NCI-H2171 treated with DMSO at 0.1 percent for 48 hours (cell line): ENCODE measurements at regions not wholly inside any gene's neighbourhood (a gene's known extent, or its start where the extent isn't known, plus 50 kb on each side); places are given as distances from the start of the nearest gene placed in this dataset.

Source experiments
- DNase-seq: peaks from one replicate; lab custom pipeline; 2025; lab: John Stamatoyannopoulos, UW

DNA sequence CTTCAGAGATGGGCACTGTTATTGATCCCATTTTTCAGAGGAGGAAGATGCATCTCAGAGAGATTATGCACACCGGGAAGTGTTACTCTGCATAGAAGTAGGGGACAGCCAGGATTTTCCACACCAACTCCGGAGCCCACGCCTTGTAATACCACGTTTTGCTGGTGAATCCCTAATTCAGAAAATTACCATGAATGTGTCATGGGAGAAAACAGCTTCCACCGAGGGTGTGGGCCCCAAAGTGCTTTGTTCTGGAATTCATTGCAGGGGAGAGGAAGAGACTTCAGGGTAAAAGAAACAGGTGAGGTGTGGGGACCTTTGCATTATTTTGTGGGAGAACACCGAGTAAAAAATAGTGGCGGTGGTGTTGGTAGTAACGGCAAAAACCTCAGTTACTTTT, 1051.4 kb upstream of the RBFOX1 start:
- DNase-seq: no peak

DNA sequence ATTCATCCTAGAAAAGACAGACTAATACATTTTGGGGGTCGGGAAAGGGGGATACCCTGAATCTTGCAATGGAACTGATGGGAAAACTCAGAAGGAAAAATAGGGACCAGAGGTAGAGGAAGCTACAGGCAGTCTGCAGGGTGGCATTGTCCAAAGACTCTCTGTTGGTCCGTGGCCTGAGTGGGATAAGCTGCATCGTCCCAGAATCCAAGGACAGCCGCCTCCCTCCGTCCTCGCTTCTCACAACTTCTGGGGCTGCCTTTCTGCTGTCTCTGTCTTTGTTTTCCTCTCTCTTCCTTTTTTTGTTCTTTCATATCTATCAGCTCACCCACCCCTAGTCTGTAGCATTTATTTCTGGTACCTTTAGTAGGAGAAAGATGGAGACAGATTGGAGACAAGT, 1052.6 kb upstream of the RBFOX1 start:
- no peak for DNase-seq

DNA sequence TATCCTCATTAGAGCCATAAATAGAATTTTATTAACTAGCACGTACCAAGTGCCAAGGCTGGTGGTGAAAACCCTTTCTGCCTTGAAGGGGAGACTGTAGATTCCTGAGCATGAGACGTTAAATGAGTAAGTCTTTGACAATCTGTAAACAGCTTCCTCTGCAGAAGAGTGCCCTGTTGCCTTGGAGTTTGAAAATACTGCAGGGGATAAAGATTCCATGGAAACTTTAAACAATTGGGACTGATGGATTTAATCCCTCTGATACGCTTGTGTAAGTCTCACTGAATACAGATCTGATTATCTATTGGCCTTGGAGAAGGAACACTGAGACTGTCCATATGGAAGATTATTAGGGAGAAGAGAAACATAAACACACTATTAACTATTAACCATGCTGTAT, 1053.4 kb upstream of the RBFOX1 start:
- no peak for DNase-seq

DNA sequence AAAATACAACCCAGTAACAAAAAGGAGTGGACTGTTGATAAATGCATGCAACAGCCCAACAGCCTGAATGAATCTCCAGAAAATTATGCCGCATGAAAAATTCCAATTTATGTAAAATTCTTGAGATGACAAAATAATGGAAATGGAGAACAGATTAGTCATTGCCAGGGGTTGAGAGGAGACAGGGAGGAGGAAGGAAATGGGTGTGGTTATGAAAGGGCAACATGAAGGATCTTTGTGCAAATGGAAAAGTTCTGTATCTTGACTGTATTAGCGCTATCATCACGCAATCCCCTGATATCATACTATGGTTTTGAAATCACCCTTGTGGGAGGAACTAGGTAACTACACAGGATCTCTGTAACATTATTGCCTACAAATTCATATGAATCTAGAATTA, 1058.3 kb upstream of the RBFOX1 start:
- DNase-seq: no peak

DNA sequence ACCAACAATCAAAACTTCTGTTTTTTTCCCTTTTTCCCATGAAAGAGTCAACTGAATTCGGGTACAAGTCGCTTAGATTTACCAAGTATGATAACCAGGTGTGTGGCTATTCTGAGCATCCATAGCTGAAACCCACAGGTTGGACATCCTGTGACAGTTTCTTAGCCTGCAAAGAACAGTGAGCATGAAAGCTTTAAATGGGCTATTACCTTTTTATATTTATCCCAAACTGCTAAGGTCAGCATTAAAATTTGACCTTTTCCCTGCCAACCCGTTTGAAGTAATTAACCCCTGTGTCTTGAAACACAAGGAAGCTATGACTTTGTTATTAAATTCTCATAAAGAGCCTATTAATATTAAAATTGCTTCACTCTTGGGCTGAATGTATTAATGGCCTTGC, 1065.0 kb upstream of the RBFOX1 start:
- no peak for DNase-seq

DNA sequence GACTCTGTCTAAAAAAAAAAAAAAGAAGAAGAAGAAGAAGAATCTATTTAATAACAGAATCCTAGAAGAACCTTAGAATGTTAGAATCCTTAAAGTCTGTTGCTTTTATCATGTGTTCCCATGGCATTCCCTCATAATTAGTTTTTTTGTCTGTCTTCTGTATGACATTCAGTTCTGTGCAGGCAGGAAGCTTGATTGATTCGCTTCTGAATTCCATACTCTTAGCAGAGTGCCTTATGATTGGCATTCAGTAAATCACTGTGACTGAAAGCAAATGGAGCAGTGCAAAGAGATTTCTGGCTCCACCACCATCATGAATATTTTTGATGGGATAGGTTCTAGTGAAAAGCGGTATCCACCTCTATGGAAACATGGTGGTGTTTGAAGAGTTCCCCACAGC, 1065.9 kb upstream of the RBFOX1 start:
- DNase-seq: no peak

DNA sequence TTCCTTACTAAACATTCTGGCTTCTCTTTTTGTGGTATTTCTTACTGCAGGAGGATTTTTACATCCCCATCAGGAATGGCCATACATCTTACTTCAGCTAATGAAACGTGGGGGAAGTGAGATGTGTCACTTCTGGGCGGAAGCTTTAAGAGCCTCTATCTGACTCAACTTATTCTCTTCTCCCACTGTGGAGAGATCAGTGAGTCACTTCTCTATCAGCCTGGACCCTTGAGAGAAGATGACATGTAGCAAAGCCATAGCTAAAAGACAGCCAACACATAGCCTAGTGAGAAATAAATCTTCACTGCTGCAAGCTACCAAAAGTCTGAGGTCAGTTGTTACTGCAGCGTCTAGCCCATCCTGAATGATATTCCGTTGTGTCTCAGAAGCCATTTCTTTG, 1066.7 kb upstream of the RBFOX1 start:
- no peak for DNase-seq

DNA sequence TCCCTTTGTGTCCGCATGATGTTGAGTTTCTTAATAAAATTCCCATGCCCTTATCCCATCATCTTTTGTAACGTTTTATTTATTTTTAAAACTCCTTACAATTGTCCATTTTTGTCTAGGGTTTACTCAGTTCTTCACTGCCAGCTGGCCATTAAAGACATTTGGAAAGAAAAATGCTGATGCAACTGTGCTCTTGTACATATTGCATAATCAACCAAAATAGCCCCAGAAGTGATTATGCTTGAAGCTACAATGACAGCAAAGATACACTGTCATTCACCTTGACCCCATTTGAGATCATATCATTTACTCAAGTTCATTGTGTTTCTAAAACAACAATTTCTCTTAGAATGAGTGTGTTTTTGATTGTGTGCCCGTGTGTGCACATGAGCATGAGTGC, 1074.6 kb upstream of the RBFOX1 start:
- no peak for DNase-seq

DNA sequence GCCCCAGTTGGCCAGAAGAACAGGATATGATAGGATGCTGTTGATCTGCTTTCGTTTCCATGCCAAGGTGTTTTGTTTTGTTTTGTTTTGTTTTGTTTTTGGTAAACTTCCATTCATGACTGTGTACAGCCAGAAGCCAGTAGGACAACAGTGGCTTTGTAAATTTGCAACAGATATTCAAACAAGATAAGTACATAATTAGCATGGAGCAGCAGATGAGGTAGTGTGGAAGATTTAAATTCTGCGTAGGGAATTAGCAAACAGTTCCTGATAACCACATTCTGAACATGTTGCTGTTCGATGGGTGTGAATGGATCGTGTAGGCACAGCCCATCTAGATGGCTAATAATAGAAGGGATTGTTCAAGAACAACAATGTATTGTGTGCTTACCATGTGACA, 1080.1 kb upstream of the RBFOX1 start:
- DNase-seq: no peak

DNA sequence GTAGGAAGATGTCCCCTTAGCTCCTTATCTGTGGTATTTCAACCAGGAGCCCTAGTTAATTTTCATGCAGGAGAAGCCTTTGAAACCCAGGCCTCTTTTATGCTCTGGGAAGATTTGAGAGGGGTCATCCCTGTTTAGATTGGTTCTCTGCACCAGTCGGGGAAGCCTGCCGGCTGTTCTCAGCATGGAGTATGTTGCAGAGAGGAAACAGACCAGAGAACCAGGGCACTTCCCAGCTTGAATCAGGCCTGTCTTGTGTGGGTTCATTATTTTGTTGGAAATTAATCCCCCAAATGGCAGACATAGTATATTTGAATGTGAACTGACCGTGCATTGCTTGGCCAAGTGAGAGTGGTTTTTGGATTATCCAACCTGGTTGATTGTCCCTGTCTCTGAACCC, 1082.1 kb upstream of the RBFOX1 start:
- no peak for DNase-seq

DNA sequence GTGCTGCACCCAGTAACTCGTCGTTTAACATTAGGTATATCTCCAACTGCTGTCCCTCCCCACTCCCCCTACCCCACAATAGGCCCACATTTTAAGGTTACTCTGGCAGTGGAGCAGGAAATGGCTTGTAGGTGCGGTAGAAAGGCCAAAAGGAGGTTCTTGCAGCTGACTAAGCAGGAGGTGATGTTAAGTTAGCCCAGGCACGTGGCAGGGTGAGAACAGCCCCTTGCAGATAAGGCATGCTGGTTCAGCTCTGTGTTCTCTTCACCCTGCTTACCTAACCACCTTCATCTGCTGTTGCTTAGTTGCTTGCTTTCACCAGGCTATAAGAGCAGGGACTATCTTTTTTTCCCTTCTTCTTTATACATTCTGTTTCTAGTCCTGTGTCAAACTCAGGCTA, 1082.8 kb upstream of the RBFOX1 start:
- no peak for DNase-seq

DNA sequence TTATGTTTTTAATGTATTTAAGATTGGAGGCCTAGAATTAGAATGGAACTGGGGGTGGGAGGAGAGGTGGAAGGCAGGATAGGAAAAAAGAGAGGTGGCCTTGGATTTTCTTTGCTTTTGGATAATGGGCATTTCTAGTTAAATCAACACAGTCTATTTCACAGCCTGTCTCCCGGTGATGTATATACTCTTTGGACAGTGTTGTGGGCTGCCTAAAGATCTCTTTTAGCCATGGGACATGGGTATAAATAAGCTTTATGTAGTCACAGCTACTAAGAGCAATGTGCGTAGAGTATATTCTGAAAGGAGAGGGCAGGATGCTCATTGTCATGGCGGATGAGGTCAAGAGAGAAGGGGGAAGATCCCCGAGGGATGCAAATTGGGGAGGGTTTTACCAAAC, 1084.4 kb upstream of the RBFOX1 start:
- no peak for DNase-seq

DNA sequence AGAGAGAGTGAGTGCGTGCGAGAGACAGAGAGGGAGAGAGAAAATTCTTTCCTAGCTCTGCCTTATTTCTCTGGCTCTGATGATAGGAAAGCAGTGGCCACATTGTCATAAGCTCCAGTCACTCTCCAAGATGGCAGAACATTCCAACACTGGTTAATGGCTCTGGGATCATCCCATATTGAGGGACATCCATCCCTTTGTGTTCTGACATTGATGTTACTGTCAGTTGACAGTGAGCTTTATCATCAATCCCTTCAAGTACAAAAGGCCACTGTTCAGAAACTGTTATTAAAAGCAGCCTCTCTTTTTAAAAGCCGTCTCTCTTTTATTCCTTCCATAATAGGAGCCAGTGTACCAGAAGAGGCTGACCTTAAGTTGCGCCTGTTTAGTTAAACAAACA, 1084.9 kb upstream of the RBFOX1 start:
- DNase-seq: no peak

DNA sequence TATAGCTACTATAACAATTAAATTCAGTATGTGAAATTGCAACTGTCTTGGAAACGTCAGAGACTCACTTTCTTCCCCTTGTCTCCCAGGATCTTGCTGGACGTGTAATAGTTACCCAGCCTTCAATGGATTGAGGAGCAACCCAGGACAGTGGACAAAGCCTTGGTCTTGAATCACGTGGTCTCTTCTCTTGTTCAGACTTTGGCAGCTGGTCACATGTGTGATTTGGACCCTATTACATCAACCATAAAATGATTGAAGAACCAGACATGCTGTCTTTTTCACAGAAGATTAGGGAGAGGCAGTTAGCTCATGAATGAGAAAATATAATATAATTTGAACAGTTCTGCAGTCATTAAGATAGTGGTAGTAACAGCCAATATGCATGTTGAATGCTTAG, 1085.5 kb upstream of the RBFOX1 start:
- DNase-seq: no peak

DNA sequence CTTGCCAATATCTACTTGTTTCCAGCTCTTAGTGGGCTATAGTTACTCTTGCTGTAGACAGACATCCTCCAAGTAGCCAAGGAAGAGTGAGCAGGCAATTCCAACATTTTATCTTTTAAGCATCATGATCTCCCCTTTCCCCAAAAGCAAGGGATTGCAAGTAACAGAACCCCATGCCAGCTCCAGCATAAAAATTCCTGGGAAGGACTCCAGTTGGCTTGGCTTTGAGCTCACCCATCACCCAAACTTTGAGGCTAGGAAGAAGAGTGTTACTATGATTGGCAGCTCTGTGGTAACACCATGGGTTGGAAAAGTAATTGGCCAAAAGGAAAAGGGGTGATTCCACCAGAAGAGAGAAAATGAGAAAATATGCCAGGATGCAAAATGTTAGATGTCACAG, 1086.4 kb upstream of the RBFOX1 start:
- DNase-seq: no peak

DNA sequence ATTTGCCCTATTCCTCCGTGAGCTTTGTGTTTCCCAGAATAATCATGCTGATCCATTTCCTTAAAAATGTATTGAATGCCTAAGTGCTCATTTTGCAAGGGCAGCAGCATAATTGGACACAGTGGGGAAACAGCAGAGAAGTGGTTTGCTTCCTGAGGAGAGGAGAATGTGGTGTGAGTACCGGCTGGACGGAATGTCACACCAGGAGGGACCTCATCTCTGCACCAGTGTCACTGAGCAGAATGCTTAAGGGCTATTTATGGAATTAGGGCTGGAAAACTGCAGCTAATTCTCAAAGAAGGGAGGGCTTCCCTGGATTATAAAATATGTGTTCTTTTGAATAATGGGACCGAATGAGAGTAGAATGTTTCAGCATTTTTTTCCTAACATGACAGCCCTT, 1100.6 kb upstream of the RBFOX1 start:
- DNase-seq: no peak

DNA sequence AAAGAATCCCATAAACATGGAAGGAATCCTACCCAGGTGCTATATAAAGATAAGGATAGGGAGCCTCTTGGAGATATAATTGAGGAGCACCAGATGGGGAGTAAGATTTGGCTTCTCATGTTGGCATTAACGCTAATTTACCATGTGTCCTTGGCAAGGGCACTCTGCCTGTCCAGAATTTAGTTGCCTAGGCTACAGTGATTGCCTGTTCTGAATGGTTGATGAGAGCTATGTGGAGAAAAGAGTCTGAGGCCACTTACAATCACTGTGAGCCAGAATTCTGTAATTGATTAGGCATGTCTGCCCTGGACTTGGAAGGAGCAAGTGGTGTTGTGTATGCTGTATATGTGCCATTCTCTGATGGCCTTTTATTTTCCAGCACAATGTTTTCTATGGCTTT, 1101.2 kb upstream of the RBFOX1 start:
- DNase-seq: no peak

DNA sequence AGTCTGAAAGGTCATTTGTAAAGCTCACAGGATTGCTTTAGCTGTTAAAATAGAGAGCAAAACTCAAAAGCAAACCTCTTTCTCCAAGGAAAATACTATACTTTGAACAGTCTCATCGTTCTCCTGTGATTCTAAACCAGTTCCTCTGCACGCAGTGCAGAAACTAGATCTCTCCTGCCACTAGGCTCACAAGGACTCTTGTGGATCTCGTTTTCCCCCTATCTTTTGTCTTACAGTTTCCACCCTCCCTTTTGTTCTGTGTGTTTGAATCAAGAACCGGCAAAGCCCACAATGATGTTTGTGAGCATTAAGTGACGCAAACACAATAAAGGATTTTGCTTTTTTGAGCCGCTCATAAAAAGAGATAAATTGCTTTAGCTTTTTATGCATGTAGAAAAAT, 1103.5 kb upstream of the RBFOX1 start:
- no peak for DNase-seq

DNA sequence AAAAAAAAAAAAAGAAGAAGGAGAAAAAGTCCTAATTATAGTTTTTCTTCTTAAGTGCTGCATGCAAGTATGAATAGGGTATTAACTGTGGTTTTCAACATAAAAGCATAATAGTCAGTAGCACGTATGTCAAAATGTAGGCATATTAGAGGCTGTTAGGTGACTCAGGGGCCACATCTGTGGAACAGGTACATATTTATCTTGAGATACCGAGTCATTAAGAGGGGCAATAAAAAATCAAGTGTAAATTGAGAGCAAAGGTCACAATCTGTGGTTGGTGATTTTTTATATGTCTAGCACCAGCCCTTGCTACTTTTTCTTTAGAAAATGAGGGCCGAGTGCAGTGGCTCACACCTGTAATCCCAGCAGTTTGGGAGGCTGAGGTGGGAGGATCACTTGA, 1113.8 kb upstream of the RBFOX1 start:
- no peak for DNase-seq

DNA sequence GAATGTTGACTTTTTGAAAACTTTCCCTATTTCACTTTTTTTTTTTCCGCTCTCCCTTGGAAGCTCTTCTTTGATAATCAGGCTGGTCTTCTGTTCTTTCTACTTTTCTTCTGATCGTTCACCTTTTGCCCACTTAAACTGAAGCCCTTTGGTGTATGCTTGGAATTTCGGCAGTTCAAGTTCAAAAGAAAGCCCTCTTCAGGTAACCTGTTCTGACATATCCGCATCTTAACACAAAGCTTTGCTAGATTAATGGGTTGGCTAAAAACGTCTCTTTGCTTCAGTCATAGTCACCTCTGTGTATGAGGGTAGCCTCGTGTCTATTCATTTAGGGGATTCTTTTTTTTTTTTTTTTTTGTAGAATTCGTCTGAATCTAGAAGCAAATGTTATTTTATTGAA, 1115.8 kb upstream of the RBFOX1 start:
- no peak for DNase-seq

DNA sequence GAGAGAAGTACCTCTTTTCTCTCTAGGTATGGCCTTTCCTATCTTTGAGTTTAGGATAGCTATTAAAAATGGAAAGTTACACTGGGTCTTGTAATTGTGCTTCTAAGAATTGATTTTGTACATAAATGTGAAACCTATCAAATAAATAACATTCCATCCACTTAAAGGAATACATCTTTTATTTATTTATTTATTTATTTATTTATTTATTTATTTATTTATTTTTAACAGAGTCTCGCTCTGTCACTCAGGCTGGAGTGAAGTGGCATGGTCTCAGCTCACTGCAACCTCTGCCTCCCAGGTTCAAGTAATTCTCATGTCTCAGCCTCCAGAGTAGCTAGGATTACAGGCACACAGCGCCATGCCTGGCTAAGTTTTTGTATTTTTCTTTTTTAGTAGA, 1114.0 kb upstream of the EEF2KMT start:
- DNase-seq: no peak

DNA sequence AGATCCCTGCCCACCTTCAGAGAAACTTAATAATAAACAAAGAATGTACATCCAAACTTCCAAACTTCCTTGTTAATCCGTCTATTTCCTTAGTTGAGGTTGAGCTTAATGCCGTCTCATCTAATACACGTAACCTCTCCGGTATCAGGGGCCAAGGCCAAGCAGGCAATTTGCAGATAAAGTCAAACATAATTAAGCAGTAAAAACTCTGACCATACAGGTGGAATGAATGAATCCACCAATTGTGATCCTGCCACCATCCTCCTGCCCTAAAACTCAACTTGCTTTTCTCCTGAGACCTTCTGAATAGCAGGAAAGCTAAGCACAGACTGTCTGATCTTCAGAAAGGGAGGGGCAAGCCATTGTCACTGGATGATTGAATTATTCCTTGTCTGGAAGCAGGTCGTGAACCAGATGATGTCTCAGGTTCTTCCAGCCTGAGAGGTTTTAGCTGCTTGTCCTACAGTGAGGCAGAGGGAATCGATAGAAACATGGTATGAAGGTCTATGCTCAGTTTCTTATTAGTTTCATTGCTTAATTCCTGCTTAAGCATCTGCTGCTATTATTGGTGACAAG, 1111.8 kb upstream of the EEF2KMT start:
- DNase-seq: no peak

DNA sequence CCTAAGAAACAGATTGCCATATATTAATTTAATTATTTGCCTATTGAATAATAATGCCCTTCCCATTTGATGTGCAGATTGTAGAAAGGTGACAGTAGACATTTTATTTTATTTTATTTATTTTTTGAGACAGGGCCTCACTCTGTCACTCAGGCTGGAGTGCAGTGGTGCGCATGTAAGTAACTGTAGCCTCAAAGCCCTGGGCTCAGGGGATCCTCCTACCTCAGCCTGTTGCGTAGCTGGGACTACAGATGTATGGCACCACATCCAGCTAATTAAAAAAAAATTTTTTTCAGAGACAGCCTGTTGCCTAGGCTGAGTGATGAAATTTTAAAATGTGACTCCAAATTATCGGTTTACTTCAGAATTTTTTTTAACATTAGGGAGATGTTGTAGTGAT, 1110.0 kb upstream of the EEF2KMT start:
- DNase-seq: no peak

DNA sequence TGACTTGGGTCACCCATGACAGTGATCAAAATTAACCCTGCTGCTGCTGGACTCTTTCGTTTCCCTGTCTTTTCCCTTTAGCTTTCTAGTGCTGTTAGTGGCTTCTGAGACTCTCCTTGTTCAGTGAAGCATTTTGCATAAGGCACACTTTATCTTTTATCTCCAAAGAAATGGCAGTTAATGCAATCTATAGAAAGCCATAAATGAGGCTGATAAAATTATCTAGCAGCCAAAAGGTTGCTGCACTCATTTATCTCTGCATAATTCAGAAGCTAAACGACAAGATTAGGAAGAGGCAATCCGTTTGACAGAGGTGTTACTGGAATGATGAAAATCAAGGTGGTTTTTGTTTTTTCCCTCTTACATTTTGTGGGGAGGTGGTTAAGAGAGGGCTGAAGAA, 1109.5 kb upstream of the EEF2KMT start:
- no peak for DNase-seq

DNA sequence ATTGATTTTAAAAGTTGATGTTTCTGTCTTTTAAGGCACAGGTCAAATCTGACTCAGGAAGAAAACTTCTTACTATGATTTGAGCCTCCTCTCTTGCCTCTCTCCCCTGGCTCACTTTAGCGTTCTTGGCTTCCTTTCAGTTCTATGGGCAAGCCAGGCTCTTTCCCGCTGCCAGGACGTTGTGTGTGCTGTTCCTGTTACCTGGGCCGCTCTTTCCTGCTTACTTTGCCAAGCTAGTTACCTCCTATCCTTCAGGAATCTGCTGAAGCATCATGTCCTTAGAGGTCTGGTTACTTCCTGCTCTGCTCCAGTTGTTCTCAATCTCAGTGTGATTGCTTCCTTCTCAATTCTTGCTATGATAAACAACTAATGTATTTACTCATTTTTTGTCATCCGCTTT, 1108.5 kb upstream of the EEF2KMT start:
- DNase-seq: no peak
